Vagina (tissue), 2 donors: ENCODE measurements at regions not wholly inside any gene's neighbourhood (a gene's known extent, or its start where the extent isn't known, plus 50 kb on each side); places are given as distances from the start of the nearest gene placed in this dataset.

Experiments used
- DNase-seq, 2 donors: peaks; one replicate each; pipeline ENCODE4 v3.0.0-alpha.2; 2017; ENCODE audit errors: extremely low spot score in 2 of 2
- H3K27ac ChIP-seq: fragments of 200-600 bp; sonication (generic); one replicate; pipeline ENCODE4 v1.5.1; 2019
- H3K27me3 ChIP-seq: fragments of 200-600 bp; sonication (generic); one replicate; pipeline ENCODE4 v1.5.1; 2019
- H3K36me3 ChIP-seq, 2 donors: fragments of 200-600 bp; sonication (generic); one replicate each; pipeline ENCODE4 v1.5.1; 2017 to 2019
- H3K4me1 ChIP-seq: fragments of 200-600 bp; sonication (generic); one replicate; pipeline ENCODE4 v1.5.1; 2019
- H3K4me3 ChIP-seq, 2 donors: fragments of 200-600 bp; sonication (generic); 1 replicate in 1 of 2; 2 replicates in 1 of 2; pipeline ENCODE4 v1.5.1; 2016 to 2019
- H3K9me3 ChIP-seq: fragments of 200-600 bp; sonication (generic); one replicate; pipeline ENCODE4 v1.5.1; 2019
- CTCF ChIP-seq, 3 experiments: fragments of 450-650 bp in 2 of 3; fragments of 200-600 bp in 1 of 3; sonication (generic) in 1 of 3; IDR thresholded peaks; one replicate each; pipeline ENCODE4 v1.5.1; 2017 to 2019; ENCODE audit warnings: antibody characterized with exemption in 3 of 3, mild to moderate bottlenecking in 2 of 3, moderate library complexity in 2 of 3
- POLR2A ChIP-seq, 2 donors: fragments of 450-650 bp; IDR thresholded peaks; one replicate each; pipeline ENCODE4 v1.6.1; 2017; ENCODE audit warnings: antibody characterized with exemption in 2 of 2, mild to moderate bottlenecking in 2 of 2, moderate library complexity in 2 of 2
- POLR2AphosphoS5 ChIP-seq, 2 donors: sonication (generic); formaldehyde crosslinking; IDR thresholded peaks; one replicate each; pipeline ENCODE4 v1.9.0; 2017; ENCODE audit warnings: antibody characterized with exemption in 2 of 2, mild to moderate bottlenecking in 2 of 2, low read depth in 1 of 2; ENCODE audit not compliant: insufficient read depth in 1 of 2
- intact Hi-C: fragments of 100-400 bp; cut with DNase I; formaldehyde crosslinking; loops from one replicate; pipeline ENCODE4 v1.15.1; 2023

DNA sequence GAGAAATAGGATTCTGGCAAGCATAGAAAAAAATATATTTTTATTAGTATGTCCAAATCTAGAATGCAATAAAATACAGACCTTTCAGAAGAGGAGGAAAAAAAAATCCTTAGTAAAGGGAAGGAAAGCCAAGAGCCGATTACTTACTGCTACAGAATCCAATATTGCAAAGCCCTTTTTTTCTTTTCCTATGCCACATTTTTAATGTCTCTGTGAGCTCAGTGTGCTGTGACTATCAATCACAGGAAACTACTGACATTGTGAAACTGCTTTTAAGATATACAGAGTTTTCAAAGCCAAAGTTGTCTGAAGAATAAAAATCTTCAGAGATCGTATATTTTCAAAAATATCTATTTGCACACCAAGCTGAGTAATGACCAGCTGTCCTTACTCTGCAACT is 120.4 kb downstream of the CHD9NB start:
- H3K4me1 ChIP-seq: no peaks in the 10 kb centered on the region
- H3K4me3 ChIP-seq: no peak overlapping the region
- intact Hi-C loops: no loop called here
- no peaks in the 10 kb centered on the region for H3K36me3 ChIP-seq
- no peak for DNase-seq
- H3K27me3 ChIP-seq: no peaks in the 10 kb centered on the region
- TF ChIP-seq POLR2A (IDR thresholded peaks at IDR 0.05) (no peak), CTCF (IDR thresholded peaks at IDR 0.05) (no peak)
- H3K9me3 ChIP-seq: no peaks in the 10 kb centered on the region
- H3K27ac ChIP-seq: no peak overlapping the region

- no peak for TF ChIP-seq POLR2AphosphoS5 (IDR thresholded peaks at IDR 0.05; ENCODE audit: insufficient read depth in 1 of 2, low read depth in 1 of 2)
- no peak for TF ChIP-seq CTCF (IDR thresholded peaks at IDR 0.05)
- no peak for TF ChIP-seq POLR2A (IDR thresholded peaks at IDR 0.05)
- no peak overlapping the region for H3K27ac ChIP-seq
- H3K9me3 ChIP-seq: no peaks in the 10 kb centered on the region
- H3K4me1 ChIP-seq: no peaks in the 10 kb centered on the region
- no peak overlapping the region for H3K4me3 ChIP-seq
- intact Hi-C loops: no loop called here
- H3K36me3 ChIP-seq: no peaks in the 10 kb centered on the region
- H3K27me3 ChIP-seq: no peaks in the 10 kb centered on the region
- DNase-seq: no peak
Measured at GRCh38 chr16:52929478-52930400, 123.0 kb downstream of the CHD9NB start.

GRCh38 chr16:52928955-52929354 is 123.7 kb downstream of the CHD9NB start:
- TF ChIP-seq POLR2AphosphoS5 (IDR thresholded peaks at IDR 0.05; ENCODE audit: insufficient read depth in 1 of 2, low read depth in 1 of 2) (no peak), CTCF (IDR thresholded peaks at IDR 0.05) (no peak), POLR2A (IDR thresholded peaks at IDR 0.05) (no peak)
- Histone ChIP-seq H3K27me3 (no peaks in the 10 kb centered on the region), H3K4me3 (no peak overlapping the region), H3K9me3 (no peaks in the 10 kb centered on the region), H3K36me3 (no peaks in the 10 kb centered on the region), H3K4me1 (no peaks in the 10 kb centered on the region), H3K27ac (no peak overlapping the region)
- no peak for DNase-seq
- intact Hi-C loops: no loop called here

DNA sequence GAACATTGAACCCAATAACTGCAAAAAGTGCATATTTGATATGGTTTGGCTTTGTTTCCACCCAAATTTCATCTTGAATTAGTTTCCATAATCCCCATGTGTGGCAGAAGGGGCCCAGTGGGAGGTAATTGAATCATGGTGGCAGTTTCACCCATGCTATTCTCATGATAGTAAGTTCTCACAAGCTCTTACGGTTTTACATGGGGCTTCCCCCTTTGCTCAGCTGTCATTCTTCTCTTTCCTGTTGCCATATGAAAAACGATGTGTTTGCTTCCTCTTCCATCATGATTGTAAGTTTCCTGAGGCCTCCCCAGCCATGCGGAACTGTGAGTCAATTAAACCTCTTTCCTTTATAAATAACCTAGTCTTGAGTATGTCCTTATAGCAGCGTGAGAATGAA is 127.6 kb downstream of the CHD9NB start:
- H3K4me1 ChIP-seq: no peaks in the 10 kb centered on the region
- no peak overlapping the region for H3K27ac ChIP-seq
- TF ChIP-seq CTCF (IDR thresholded peaks at IDR 0.05): no peak
- TF ChIP-seq POLR2AphosphoS5 (IDR thresholded peaks at IDR 0.05; ENCODE audit: insufficient read depth in 1 of 2, low read depth in 1 of 2): no peak
- TF ChIP-seq POLR2A (IDR thresholded peaks at IDR 0.05): no peak
- H3K4me3 ChIP-seq: no peak overlapping the region
- H3K9me3 ChIP-seq: no peaks in the 10 kb centered on the region
- intact Hi-C loops: no loop called here
- DNase-seq: no peak
- no peaks in the 10 kb centered on the region for H3K27me3 ChIP-seq
- H3K36me3 ChIP-seq: no peaks in the 10 kb centered on the region

DNA sequence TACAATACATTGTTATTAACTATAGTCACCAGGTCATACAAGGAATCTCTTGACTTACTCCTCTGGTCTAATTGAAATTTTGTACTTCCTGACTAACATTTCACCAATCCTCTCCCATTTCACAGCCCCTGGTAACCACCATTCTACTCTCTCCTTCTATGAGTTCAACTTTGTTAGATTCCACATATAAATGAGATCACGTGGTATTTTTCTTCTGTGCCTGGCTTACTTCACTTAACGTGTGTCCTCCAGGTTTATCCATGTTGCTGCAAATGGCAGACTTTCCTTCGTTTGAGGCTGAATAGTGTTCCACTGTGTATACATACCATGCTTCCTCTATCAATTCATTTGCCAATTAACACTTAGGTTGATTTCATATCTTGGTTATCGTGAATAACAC is 128.5 kb downstream of the CHD9NB start:
- TF ChIP-seq CTCF (IDR thresholded peaks at IDR 0.05) (no peak), POLR2A (IDR thresholded peaks at IDR 0.05) (no peak), POLR2AphosphoS5 (IDR thresholded peaks at IDR 0.05; ENCODE audit: insufficient read depth in 1 of 2, low read depth in 1 of 2) (no peak)
- no peak overlapping the region for H3K4me3 ChIP-seq
- H3K27ac ChIP-seq: no peak overlapping the region
- no peaks in the 10 kb centered on the region for H3K4me1 ChIP-seq
- no peaks in the 10 kb centered on the region for H3K36me3 ChIP-seq
- intact Hi-C loops: no loop called here
- DNase-seq: no peak
- H3K9me3 ChIP-seq: no peaks in the 10 kb centered on the region
- H3K27me3 ChIP-seq: no peaks in the 10 kb centered on the region
